ENCODE measurements at regions not wholly inside any gene's neighbourhood (a gene's known extent, or its start where the extent isn't known, plus 50 kb on each side); places are given as distances from the start of the nearest gene placed in this dataset.

- H3K27ac ChIP-seq, result no peak overlapping the region
- no peaks in the 10 kb centered on the region for H3K4me1 ChIP-seq (ENCODE audit: control insufficient read depth in 1 of 2, low read depth in 2 of 2)
- H3K9me3 ChIP-seq, result no peaks in the 10 kb centered on the region
- ATAC-seq (ENCODE audit: insufficient number of reproducible peaks, low FRiP score, low read depth), result no peak
- DNase-seq (ENCODE audit: low spot score), result no peak
- no peaks in the 10 kb centered on the region for H3K27me3 ChIP-seq (replicated peaks; ENCODE audit: insufficient read depth)
- no peaks in the 10 kb centered on the region for H3K36me3 ChIP-seq
- H3K4me3 ChIP-seq, result no peak overlapping the region
- TF ChIP-seq, protein P1, sequence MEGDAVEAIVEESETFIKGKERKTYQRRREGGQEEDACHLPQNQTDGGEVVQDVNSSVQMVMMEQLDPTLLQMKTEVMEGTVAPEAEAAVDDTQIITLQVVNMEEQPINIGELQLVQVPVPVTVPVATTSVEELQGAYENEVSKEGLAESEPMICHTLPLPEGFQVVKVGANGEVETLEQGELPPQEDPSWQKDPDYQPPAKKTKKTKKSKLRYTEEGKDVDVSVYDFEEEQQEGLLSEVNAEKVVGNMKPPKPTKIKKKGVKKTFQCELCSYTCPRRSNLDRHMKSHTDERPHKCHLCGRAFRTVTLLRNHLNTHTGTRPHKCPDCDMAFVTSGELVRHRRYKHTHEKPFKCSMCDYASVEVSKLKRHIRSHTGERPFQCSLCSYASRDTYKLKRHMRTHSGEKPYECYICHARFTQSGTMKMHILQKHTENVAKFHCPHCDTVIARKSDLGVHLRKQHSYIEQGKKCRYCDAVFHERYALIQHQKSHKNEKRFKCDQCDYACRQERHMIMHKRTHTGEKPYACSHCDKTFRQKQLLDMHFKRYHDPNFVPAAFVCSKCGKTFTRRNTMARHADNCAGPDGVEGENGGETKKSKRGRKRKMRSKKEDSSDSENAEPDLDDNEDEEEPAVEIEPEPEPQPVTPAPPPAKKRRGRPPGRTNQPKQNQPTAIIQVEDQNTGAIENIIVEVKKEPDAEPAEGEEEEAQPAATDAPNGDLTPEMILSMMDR (IDR thresholded peaks at IDR 0.05), result no peak
Observed at GRCh38 chr1:199015799-199016198, 377.0 kb downstream of the PTPRC start.

DNA sequence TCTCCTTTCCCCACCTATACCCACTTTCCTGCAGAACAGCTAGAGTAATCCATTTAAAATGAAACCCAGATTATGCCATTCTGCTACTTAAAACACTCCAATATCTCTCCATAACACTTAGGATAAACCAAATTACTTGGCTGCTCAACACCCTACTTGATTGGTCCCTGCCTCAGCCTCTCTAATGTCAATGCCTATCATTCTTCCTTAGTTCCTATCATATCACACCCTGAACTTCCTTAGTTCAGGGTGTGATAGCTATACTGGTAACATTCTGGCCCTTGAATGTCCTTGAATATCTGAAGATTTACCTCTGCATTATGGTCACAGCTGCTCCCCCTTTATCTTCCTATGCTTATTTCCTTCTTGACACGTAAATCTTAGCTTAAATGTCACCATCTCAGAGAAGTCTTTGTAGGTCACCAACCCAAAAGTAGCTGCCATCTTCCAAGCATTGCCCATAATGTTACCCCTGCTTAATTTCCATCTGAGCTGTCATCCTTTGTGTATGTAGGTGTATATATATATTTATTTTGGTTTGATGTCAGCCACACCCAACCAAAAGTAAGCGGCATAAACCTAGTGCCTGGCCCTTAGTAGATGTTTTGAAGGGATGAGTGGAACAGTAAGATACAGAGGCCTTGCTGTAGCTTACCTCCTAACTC, 379.8 kb downstream of the PTPRC start:
- DNase-seq (ENCODE audit: low spot score), result no peak

GRCh38 chr1:199020051-199020450, 381.2 kb downstream of the PTPRC start:
- no peaks in the 10 kb centered on the region for H3K9me3 ChIP-seq
- TF ChIP-seq, protein P1 (IDR thresholded peaks at IDR 0.05), result no peak
- ATAC-seq (ENCODE audit: insufficient number of reproducible peaks, low FRiP score, low read depth) (no peak), DNase-seq (ENCODE audit: low spot score) (no peak)
- no peaks in the 10 kb centered on the region for H3K4me1 ChIP-seq (ENCODE audit: control insufficient read depth in 1 of 2, low read depth in 2 of 2)
- no peak overlapping the region for H3K4me3 ChIP-seq
- H3K27ac ChIP-seq, result no peak overlapping the region
- H3K36me3 ChIP-seq, result no peaks in the 10 kb centered on the region
- H3K27me3 ChIP-seq (replicated peaks; ENCODE audit: insufficient read depth), result no peaks in the 10 kb centered on the region

More for the DNA sequence above, 379.8 kb downstream of the PTPRC start:
- Histone ChIP-seq H3K9me3 (no peaks in the 10 kb centered on the region), H3K4me3 (no peak overlapping the region), H3K36me3 (no peaks in the 10 kb centered on the region), H3K27me3 (replicated peaks; ENCODE audit: insufficient read depth) (no peaks in the 10 kb centered on the region), H3K27ac (no peak overlapping the region), H3K4me1 (ENCODE audit: control insufficient read depth in 1 of 2, low read depth in 2 of 2) (no peaks in the 10 kb centered on the region)
- TF ChIP-seq, protein P1 (IDR thresholded peaks at IDR 0.05), result no peak
- ATAC-seq (ENCODE audit: insufficient number of reproducible peaks, low FRiP score, low read depth), result no peak

- DNase-seq (ENCODE audit: low spot score), result no peak
- no peaks in the 10 kb centered on the region for H3K27me3 ChIP-seq (replicated peaks; ENCODE audit: insufficient read depth)
- ATAC-seq (ENCODE audit: insufficient number of reproducible peaks, low FRiP score, low read depth), result no peak
- TF ChIP-seq, protein P1 (IDR thresholded peaks at IDR 0.05), result no peak
- no peak overlapping the region for H3K27ac ChIP-seq
- H3K4me1 ChIP-seq (ENCODE audit: control insufficient read depth in 1 of 2, low read depth in 2 of 2), result no peaks in the 10 kb centered on the region
- no peak overlapping the region for H3K4me3 ChIP-seq
- no peaks in the 10 kb centered on the region for H3K9me3 ChIP-seq
- no peaks in the 10 kb centered on the region for H3K36me3 ChIP-seq
Observed at GRCh38 chr1:199020904-199021303, 382.1 kb downstream of the PTPRC start.

DNA sequence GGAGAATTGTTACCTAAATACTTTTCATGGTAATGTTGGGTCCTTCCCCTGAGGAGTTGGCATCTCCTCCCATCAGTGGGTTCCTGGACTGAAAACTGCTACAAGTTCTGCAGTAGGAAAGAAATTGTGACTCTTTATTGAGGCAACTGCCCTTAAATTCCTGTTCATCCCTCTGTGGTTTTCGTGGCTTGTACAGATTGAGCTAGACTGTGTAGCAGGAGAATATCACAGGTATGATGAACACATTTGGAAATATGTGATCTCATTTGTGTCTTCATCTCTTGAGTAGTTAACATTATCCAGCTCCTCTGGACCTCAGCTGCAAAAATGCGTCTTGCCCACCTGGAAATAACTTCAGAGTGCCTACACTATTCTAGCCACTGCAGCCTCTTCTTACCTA, 390.6 kb downstream of the PTPRC start:
- no peak overlapping the region for H3K4me3 ChIP-seq
- H3K27me3 ChIP-seq (replicated peaks; ENCODE audit: insufficient read depth), result no peaks in the 10 kb centered on the region
- no peak for DNase-seq (ENCODE audit: low spot score)
- no peaks in the 10 kb centered on the region for H3K36me3 ChIP-seq
- H3K9me3 ChIP-seq, result no peaks in the 10 kb centered on the region
- no peak for ATAC-seq (ENCODE audit: insufficient number of reproducible peaks, low FRiP score, low read depth)
- TF ChIP-seq, protein P1 (IDR thresholded peaks at IDR 0.05), result no peak
- H3K27ac ChIP-seq, result no peak overlapping the region
- no peaks in the 10 kb centered on the region for H3K4me1 ChIP-seq (ENCODE audit: control insufficient read depth in 1 of 2, low read depth in 2 of 2)

Measured in thoracic aorta (tissue), 2 donors.